Osteoblast (primary cell): ENCODE measurements at regions not wholly inside any gene's neighbourhood (a gene's known extent, or its start where the extent isn't known, plus 50 kb on each side); places are given as distances from the start of the nearest gene placed in this dataset.

Experiments used
- DNase-seq: peaks from one replicate; pipeline ENCODE4 v3.0.0; 2011; ENCODE audit warnings: low spot score, mixed read lengths; ENCODE audit not compliant: insufficient read length; ENCODE audit errors: missing footprints
- H2AFZ ChIP-seq: 2 replicates; pipeline ENCODE4 v1.6.0; 2011; ENCODE audit warnings: mild to moderate bottlenecking, low read length
- H3K27ac ChIP-seq: 2 replicates; pipeline ENCODE4 v1.5.1; 2011; ENCODE audit warnings: mild to moderate bottlenecking, low read depth, low read length, moderate library complexity
- H3K27me3 ChIP-seq: 2 replicates; pipeline ENCODE4 v1.6.0; 2012; ENCODE audit warnings: mild to moderate bottlenecking, control low read depth, inconsistent platforms, low read length, moderate library complexity; ENCODE audit not compliant: insufficient read depth
- H3K36me3 ChIP-seq: 2 replicates; pipeline ENCODE4 v1.5.1; 2011; ENCODE audit warnings: mild to moderate bottlenecking, low read length, control low read depth, moderate library complexity; ENCODE audit not compliant: insufficient read depth
- H3K4me1 ChIP-seq: 2 replicates; pipeline ENCODE4 v1.5.1; 2011; ENCODE audit warnings: mild to moderate bottlenecking, low read length, control low read depth, moderate library complexity; ENCODE audit not compliant: insufficient read depth
- H3K4me2 ChIP-seq: 2 replicates; pipeline ENCODE4 v1.6.0; 2011; ENCODE audit warnings: mild to moderate bottlenecking, low read length; ENCODE audit not compliant: insufficient read depth
- H3K4me3 ChIP-seq: fragments of 200-600 bp; sonication (generic); 3 replicates; pipeline ENCODE4 v1.5.1; 2012; ENCODE audit warnings: mild to moderate bottlenecking, low read length, inconsistent platforms; ENCODE audit not compliant: insufficient read depth
- H3K79me2 ChIP-seq: 2 replicates; pipeline ENCODE4 v1.6.0; 2012; ENCODE audit warnings: mild to moderate bottlenecking, low read length, control low read depth, inconsistent platforms; ENCODE audit not compliant: insufficient read depth
- H3K9me3 ChIP-seq: 2 replicates; pipeline ENCODE4 v1.5.1; 2011; ENCODE audit warnings: low read depth, low read length, control low read depth
- H4K20me1 ChIP-seq: 2 replicates; pipeline ENCODE4 v1.6.0; 2012; ENCODE audit warnings: mild to moderate bottlenecking, low read length, control low read depth; ENCODE audit not compliant: insufficient read depth
- CTCF ChIP-seq: IDR thresholded peaks from 2 replicates; pipeline ENCODE4 v1.5.1; 2011; ENCODE audit warnings: mild to moderate bottlenecking, low read depth, low read length, moderate library complexity; ENCODE audit errors: extremely low read depth

DNA sequence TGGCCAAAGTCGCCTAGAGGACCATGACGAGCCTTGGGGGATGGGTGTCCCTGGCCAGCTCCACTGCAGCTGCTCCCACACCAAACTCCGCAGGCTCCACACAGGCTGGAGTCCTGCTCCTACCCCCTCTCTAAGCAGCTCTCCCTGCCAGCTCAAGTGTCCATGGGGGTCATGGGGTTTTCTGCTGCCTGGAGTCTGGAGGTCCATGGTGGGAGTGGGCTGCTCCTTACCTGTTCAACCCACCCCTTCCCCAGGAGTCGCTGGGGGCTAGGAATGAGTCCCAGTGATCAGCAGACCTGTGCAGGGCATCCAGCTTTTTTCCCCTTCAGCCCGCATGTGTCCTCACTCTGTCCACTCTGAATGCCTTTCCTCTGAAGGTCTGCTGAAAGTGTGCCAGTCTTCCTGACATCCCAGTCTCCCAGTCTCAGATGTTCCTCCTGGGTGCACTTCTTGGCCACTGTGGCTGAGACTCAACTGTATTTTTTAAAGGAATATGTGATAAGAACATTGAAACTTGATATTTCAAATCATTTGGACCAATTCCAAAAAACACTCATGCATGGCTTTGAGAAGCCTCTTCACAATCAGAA, 261.3 kb upstream of the ANKH start:
- H3K36me3 ChIP-seq, result no peaks in the 10 kb centered on the region
- H3K27me3 ChIP-seq, result no peaks in the 10 kb centered on the region
- H3K4me1 ChIP-seq, result no peaks in the 10 kb centered on the region
- no peak overlapping the region for H3K27ac ChIP-seq
- H3K4me3 ChIP-seq, result no peak overlapping the region
- no peak for TF ChIP-seq CTCF
- H2AFZ ChIP-seq, result no peak overlapping the region
- H3K9me3 ChIP-seq, result no peaks in the 10 kb centered on the region
- no peaks in the 10 kb centered on the region for H3K79me2 ChIP-seq
- H3K4me2 ChIP-seq, result no peak overlapping the region
- peak; percentile 67 for DNase-seq
- H4K20me1 ChIP-seq, result no peaks in the 10 kb centered on the region

- Histone ChIP-seq H3K79me2 (no peaks in the 10 kb centered on the region), H4K20me1 (no peaks in the 10 kb centered on the region), H3K4me1 (no peaks in the 10 kb centered on the region), H3K27me3 (no peaks in the 10 kb centered on the region), H3K4me3 (no peak overlapping the region), H2AFZ (no peak overlapping the region), H3K4me2 (no peak overlapping the region), H3K27ac (no peak overlapping the region), H3K9me3 (no peaks in the 10 kb centered on the region), H3K36me3 (no peaks in the 10 kb centered on the region)
- no peak for TF ChIP-seq CTCF
- peak; percentile 29 for DNase-seq
Measured at GRCh38 chr5:15131909-15132308, 260.3 kb upstream of the ANKH start.

DNA sequence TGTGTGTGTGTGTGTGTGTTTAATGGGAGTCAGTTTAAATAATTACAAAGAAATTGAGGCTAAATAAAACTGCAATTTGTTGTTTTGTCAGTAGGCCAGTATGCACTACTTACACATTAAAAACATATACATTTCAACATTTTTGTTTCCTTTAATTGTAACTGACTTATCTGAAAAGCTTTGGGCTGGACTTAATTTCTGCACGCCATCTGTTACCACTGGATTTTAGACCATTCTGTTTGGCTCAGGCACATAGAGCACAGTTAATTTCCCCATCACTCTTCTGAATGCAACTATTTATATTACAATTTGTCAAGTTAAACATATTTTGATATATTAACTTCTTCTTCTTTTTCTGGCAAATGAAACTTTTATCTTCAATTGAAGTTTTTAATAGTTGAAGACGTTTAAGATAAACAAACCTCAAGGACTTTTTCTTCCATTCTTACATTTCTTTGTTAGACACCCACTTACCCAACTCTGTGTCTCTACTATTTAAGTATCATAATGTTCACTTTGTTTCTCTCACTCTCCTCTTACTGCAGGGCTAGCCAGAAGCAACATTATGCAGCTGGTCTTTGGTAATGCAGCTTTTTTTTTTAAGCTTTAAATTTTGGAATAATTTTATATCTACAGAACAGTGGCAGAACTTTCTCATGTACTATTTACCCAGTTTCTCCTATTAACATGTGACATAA, 253.4 kb upstream of the ANKH start:
- Histone ChIP-seq H3K4me1 (no peaks in the 10 kb centered on the region), H3K27me3 (no peaks in the 10 kb centered on the region), H4K20me1 (no peaks in the 10 kb centered on the region), H3K4me3 (no peak overlapping the region), H3K79me2 (no peaks in the 10 kb centered on the region), H3K36me3 (no peaks in the 10 kb centered on the region), H3K9me3 (no peaks in the 10 kb centered on the region), H2AFZ (no peak overlapping the region), H3K27ac (no peak overlapping the region), H3K4me2 (no peak overlapping the region)
- no peak for DNase-seq
- no peak for TF ChIP-seq CTCF

DNA sequence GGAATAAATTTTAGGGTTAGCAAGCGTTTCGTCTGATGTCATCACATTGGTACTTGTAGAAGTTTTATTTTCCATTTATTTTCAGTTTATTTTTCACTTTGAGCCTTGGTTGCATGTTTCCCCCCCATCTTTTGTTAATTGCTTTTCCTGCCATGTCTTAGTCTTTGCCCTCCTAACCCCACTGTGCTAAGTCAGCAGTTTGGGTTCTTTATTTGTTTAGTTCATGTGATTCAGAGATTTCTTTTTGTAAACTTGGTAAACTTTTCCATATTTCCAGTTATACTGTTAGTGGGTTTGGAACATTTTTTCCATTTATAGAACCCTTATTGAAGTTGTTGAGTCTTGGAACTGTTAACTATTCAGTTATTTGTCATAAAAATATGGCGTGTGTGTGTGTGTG, 252.9 kb upstream of the ANKH start:
- no peak for TF ChIP-seq CTCF
- H3K79me2 ChIP-seq, result no peaks in the 10 kb centered on the region
- no peak overlapping the region for H3K4me2 ChIP-seq
- no peaks in the 10 kb centered on the region for H3K36me3 ChIP-seq
- no peaks in the 10 kb centered on the region for H3K4me1 ChIP-seq
- no peak overlapping the region for H3K27ac ChIP-seq
- no peak for DNase-seq
- no peaks in the 10 kb centered on the region for H4K20me1 ChIP-seq
- H3K9me3 ChIP-seq, result no peaks in the 10 kb centered on the region
- H3K27me3 ChIP-seq, result no peaks in the 10 kb centered on the region
- no peak overlapping the region for H2AFZ ChIP-seq
- no peak overlapping the region for H3K4me3 ChIP-seq
